ENCODE measurements at regions not wholly inside any gene's neighbourhood (a gene's known extent, or its start where the extent isn't known, plus 50 kb on each side); places are given as distances from the start of the nearest gene placed in this dataset.

DNA sequence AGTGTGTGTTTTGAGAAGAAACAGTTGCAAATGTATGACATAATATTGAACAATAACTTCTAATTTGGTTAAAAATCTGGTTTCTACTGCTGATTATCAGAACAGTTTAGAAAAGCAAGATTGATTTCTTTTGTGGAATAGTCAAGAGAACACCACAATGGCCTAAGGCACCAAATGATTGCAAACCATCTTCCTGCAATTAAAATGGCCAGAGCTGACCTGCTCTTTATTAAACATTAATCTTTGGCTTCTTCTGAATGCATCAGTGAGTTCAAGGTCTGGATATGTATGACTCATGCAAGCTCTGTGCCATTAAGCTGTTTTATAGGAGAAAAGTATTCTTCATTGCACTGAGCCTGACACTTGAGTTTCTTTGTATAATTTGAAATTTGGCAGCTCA is 107.8 kb upstream of the PDHA2 start:
- H3K36me3 ChIP-seq, result no peaks in the 10 kb centered on the region
- H2AFZ ChIP-seq (replicated peaks), result no peak overlapping the region
- H3K36me3 Mint-ChIP-seq, result no peaks in the 10 kb centered on the region
- no peaks in the 10 kb centered on the region for H3K9me3 Mint-ChIP-seq
- no peaks in the 10 kb centered on the region for H3K27me3 ChIP-seq
- H3K9ac ChIP-seq, result no peak overlapping the region
- no peaks in the 10 kb centered on the region for H4K20me1 ChIP-seq (ENCODE audit: low read depth)
- peaks cover 6% of the 10 kb centered on the region for H3K4me1 ChIP-seq
- no peaks in the 10 kb centered on the region for H3F3A ChIP-seq (ENCODE audit: low read depth)
- no peak overlapping the region for H3K4me2 ChIP-seq
- TF ChIP-seq, protein P1, sequence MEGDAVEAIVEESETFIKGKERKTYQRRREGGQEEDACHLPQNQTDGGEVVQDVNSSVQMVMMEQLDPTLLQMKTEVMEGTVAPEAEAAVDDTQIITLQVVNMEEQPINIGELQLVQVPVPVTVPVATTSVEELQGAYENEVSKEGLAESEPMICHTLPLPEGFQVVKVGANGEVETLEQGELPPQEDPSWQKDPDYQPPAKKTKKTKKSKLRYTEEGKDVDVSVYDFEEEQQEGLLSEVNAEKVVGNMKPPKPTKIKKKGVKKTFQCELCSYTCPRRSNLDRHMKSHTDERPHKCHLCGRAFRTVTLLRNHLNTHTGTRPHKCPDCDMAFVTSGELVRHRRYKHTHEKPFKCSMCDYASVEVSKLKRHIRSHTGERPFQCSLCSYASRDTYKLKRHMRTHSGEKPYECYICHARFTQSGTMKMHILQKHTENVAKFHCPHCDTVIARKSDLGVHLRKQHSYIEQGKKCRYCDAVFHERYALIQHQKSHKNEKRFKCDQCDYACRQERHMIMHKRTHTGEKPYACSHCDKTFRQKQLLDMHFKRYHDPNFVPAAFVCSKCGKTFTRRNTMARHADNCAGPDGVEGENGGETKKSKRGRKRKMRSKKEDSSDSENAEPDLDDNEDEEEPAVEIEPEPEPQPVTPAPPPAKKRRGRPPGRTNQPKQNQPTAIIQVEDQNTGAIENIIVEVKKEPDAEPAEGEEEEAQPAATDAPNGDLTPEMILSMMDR (IDR thresholded peaks at IDR 0.05), result no peak
- TF ChIP-seq EZH2phosphoT487 (IDR thresholded peaks at IDR 0.05) (no peak), EZH2 (IDR thresholded peaks at IDR 0.05) (no peak)
- DNase-seq (ENCODE audit: low spot score), result no peak
- H3K4me3 Mint-ChIP-seq, result no peak overlapping the region
- H3K4me3 ChIP-seq, result no peak overlapping the region
- peaks cover 5% of the 10 kb centered on the region for H3K4me1 Mint-ChIP-seq
- H3K9me3 ChIP-seq (ENCODE audit: low read depth), result no peaks in the 10 kb centered on the region
- no peaks in the 10 kb centered on the region for H3K79me2 ChIP-seq (ENCODE audit: low read depth)
- no peaks in the 10 kb centered on the region for H3K27me3 Mint-ChIP-seq (ENCODE audit: insufficient read depth, low read depth)
- no peak overlapping the region for H3K27ac Mint-ChIP-seq
- H3K27ac ChIP-seq, result no peak overlapping the region

DNA sequence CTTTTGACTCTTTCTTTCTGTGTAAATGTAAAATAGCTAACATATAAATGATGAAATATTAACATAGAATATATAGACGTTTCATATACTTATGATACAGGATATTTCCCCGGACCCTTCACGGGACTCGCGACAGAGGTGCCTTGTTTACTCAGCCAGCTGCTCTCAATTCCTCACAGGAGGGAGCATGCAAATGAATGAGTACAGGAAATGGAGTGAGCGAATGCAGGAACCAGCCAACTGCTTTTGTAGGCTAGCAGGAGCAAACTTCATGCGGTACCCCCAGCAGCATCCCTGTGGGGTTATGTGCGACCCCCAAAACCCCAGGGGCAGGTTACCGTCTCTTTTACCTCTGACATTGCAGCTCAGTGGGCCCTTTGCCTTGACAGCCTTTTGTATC is 110.3 kb upstream of the PDHA2 start:
- Histone ChIP-seq H3K9ac (no peak overlapping the region), H3K9me3 (ENCODE audit: low read depth) (no peaks in the 10 kb centered on the region), H3K4me1 (peaks cover 10% of the 10 kb centered on the region), H3K36me3 (no peaks in the 10 kb centered on the region), H3K27ac (no peak overlapping the region), H3K4me2 (peak overlapping the region; percentile 40), H4K20me1 (ENCODE audit: low read depth) (no peaks in the 10 kb centered on the region), H2AFZ (replicated peaks) (peak overlapping the region; percentile 92), H3K27me3 (no peaks in the 10 kb centered on the region), H3K79me2 (ENCODE audit: low read depth) (no peaks in the 10 kb centered on the region), H3K4me3 (no peak overlapping the region), H3F3A (ENCODE audit: low read depth) (no peaks in the 10 kb centered on the region)
- Mint-ChIP-seq H3K36me3 (no peaks in the 10 kb centered on the region), H3K27ac (no peak overlapping the region), H3K4me3 (no peak overlapping the region), H3K27me3 (ENCODE audit: insufficient read depth, low read depth) (no peaks in the 10 kb centered on the region), H3K9me3 (no peaks in the 10 kb centered on the region), H3K4me1 (peaks cover 5% of the 10 kb centered on the region)
- TF ChIP-seq EZH2 (IDR thresholded peaks at IDR 0.05) (no peak), EZH2phosphoT487 (IDR thresholded peaks at IDR 0.05) (no peak)
- TF ChIP-seq, protein P1 (IDR thresholded peaks at IDR 0.05), result no peak
- DNase-seq (ENCODE audit: low spot score), result peak; percentile 16

DNA sequence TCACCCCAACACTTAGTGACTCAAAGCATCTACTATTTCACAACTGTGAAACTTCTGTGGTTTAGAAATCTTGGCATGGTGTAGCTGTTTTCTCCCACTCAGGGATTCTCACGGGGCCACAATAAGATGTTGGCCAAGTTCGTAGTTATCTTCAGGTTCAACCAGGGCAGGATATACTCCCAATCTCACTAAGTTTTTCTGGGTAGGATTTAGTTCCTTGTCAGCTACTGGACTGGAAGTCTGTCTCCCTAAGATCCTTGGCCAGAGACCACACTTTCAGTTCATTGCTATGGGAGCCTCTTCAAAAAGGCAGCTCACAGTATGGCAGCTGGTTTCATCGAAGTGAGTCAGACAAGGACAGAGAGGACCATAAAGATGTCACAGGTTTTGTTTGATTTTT is 111.7 kb upstream of the PDHA2 start:
- TF ChIP-seq, protein P1 (IDR thresholded peaks at IDR 0.05), result no peak
- TF ChIP-seq EZH2phosphoT487 (IDR thresholded peaks at IDR 0.05), result no peak
- TF ChIP-seq EZH2 (IDR thresholded peaks at IDR 0.05), result no peak
- no peak overlapping the region for H3K9ac ChIP-seq
- Mint-ChIP-seq H3K4me3 (no peak overlapping the region), H3K4me1 (peaks cover 5% of the 10 kb centered on the region), H3K9me3 (no peaks in the 10 kb centered on the region), H3K36me3 (no peaks in the 10 kb centered on the region), H3K27me3 (ENCODE audit: insufficient read depth, low read depth) (no peaks in the 10 kb centered on the region), H3K27ac (no peak overlapping the region)
- no peaks in the 10 kb centered on the region for H3K36me3 ChIP-seq
- no peaks in the 10 kb centered on the region for H4K20me1 ChIP-seq (ENCODE audit: low read depth)
- H3K27ac ChIP-seq, result no peak overlapping the region
- no peaks in the 10 kb centered on the region for H3F3A ChIP-seq (ENCODE audit: low read depth)
- H2AFZ ChIP-seq (replicated peaks), result no peak overlapping the region
- peaks cover 10% of the 10 kb centered on the region for H3K4me1 ChIP-seq
- H3K4me2 ChIP-seq, result no peak overlapping the region
- no peaks in the 10 kb centered on the region for H3K27me3 ChIP-seq
- no peak for DNase-seq (ENCODE audit: low spot score)
- no peaks in the 10 kb centered on the region for H3K79me2 ChIP-seq (ENCODE audit: low read depth)
- no peaks in the 10 kb centered on the region for H3K9me3 ChIP-seq (ENCODE audit: low read depth)
- no peak overlapping the region for H3K4me3 ChIP-seq
